ENCODE measurements at regions not wholly inside any gene's neighbourhood (a gene's known extent, or its start where the extent isn't known, plus 50 kb on each side); places are given as distances from the start of the nearest gene placed in this dataset.

- Histone ChIP-seq H2BK5ac (ENCODE audit: low read depth, low read length) (no peak overlapping the region), H3K4me3 (ENCODE audit: extremely low read depth in 1 of 4, insufficient read depth in 2 of 4, low read depth in 3 of 4, low read length in 4 of 4) (no peak overlapping the region), H3K27ac (ENCODE audit: low read depth, low read length) (no peak overlapping the region), H3K27me3 (replicated peaks in 1 of 4; ENCODE audit: control insufficient read depth in 3 of 4, extremely low read depth in 1 of 4, insufficient read depth in 3 of 4, low read length in 3 of 4) (no peaks in the 10 kb centered on the region), H3K4me2 (ENCODE audit: insufficient read depth in 1 of 2, low read depth in 2 of 2, low read length in 2 of 2) (no peak overlapping the region), H3K23ac (ENCODE audit: insufficient read length) (no peak overlapping the region), H4K8ac (ENCODE audit: extremely low read depth, insufficient read depth, low read length) (no peak overlapping the region), H2AK5ac (ENCODE audit: low read depth, low read length) (no peak overlapping the region), H3K9ac (replicated peaks in 1 of 4; ENCODE audit: extremely low read depth in 1 of 4, low read depth in 3 of 4, low read length in 3 of 4) (no peak overlapping the region), H4K91ac (replicated peaks; ENCODE audit: insufficient read length, low read length) (no peak overlapping the region), H3K4me1 (replicated peaks in 1 of 4; ENCODE audit: control insufficient read depth in 3 of 4, insufficient read depth in 4 of 4, low read length in 3 of 4) (peaks cover 0 to 7% (median 0%) of the 10 kb centered on the region in 4 experiments; a peak in 2 of 7 replicates), H2BK120ac (replicated peaks; ENCODE audit: low read depth, low read length) (no peak overlapping the region), H3K36me3 (ENCODE audit: control insufficient read depth in 2 of 4, insufficient read depth in 4 of 4, low read length in 3 of 4) (no peaks in the 10 kb centered on the region), H3K18ac (ENCODE audit: extremely low read depth, low read length) (no peak overlapping the region), H3K9me3 (ENCODE audit: insufficient read depth in 2 of 2, low read depth in 1 of 2, low read length in 1 of 2) (no peaks in the 10 kb centered on the region), H2BK12ac (ENCODE audit: low read depth, low read length) (no peak overlapping the region), H2AFZ (ENCODE audit: low read length) (no peak overlapping the region), H3K79me2 (ENCODE audit: control insufficient read depth in 1 of 2, insufficient read depth in 2 of 2, low read length in 2 of 2) (no peaks in the 10 kb centered on the region), H2BK20ac (ENCODE audit: low read length) (no peak overlapping the region), H3K23me2 (ENCODE audit: low read depth, low read length) (no peaks in the 10 kb centered on the region), H4K20me1 (replicated peaks in 1 of 2; ENCODE audit: control insufficient read depth in 1 of 2, insufficient read depth in 2 of 2, low read length in 2 of 2) (no peaks in the 10 kb centered on the region), H3K79me1 (ENCODE audit: low read depth, low read length) (no peaks in the 10 kb centered on the region), H3K56ac (replicated peaks; ENCODE audit: insufficient read length, low read depth, low read length) (no peak overlapping the region), H3K4ac (replicated peaks; ENCODE audit: insufficient read length, low read depth, low read length) (no peak overlapping the region), H4K5ac (ENCODE audit: insufficient read length, low read depth, low read length) (no peak overlapping the region), H3K14ac (ENCODE audit: insufficient read length) (no peak overlapping the region), H2BK15ac (ENCODE audit: low read length) (no peak overlapping the region)
- DNase-seq (ENCODE audit: low read depth in 1 of 2, low spot score in 2 of 2) (no peak), FAIRE-seq (no peak)
- no peak for TF ChIP-seq KDM1A (IDR thresholded peaks at IDR 0.05; ENCODE audit: borderline replicate concordance, low read length)
- no peak for TF ChIP-seq CBX8 (IDR thresholded peaks at IDR 0.05; ENCODE audit: borderline replicate concordance, low read depth, low read length)
- no peak for TF ChIP-seq SIN3A (conservative IDR thresholded peaks at IDR 0.05 in 1 of 2, IDR thresholded peaks at IDR 0.05 in 1 of 2; ENCODE audit: low read depth in 1 of 2, low read length in 2 of 2)
- TF ChIP-seq PHF8 (conservative IDR thresholded peaks at IDR 0.05; ENCODE audit: low read depth, low read length) = no peak
- no peak for TF ChIP-seq ZNF274 (IDR thresholded peaks at IDR 0.05; ENCODE audit: borderline replicate concordance, extremely low read depth, low read length)
- TF ChIP-seq MAFK (IDR thresholded peaks at IDR 0.05; ENCODE audit: low read depth, low read length) = no peak
- no peak for TF ChIP-seq YY1 (IDR thresholded peaks at IDR 0.05; ENCODE audit: low read depth, low read length)
- no peak for TF ChIP-seq E2F6 (IDR thresholded peaks at IDR 0.05)
- no peak for TF ChIP-seq POLR2AphosphoS5 (IDR thresholded peaks at IDR 0.05; ENCODE audit: low read depth, low read length)
- TF ChIP-seq CEBPB (IDR thresholded peaks at IDR 0.05; ENCODE audit: low read depth, low read length) = no peak
- POLR2A ChIA-PET (ENCODE audit: partially characterized antibody) = no interaction called here
- 80% methylated on average over 1 of the region's 1 CpG; no CpG with 5 or more reads in 1 of the 2 experiments for WGBS, 2 experiments (ENCODE audit: extremely low coverage in 1 of 2, insufficient coverage in 1 of 2, insufficient read length in 1 of 2, insufficient replicate concordance in 2 of 2, low coverage in 1 of 2, low lambda C conversion rate in 2 of 2, missing lambda C conversion rate in 1 of 2)
- CTCF ChIA-PET (ENCODE audit: partially characterized antibody) = interaction anchor here (0.6 to 2.1 kb wide), 3 partner anchors 10 to 739 kb away, joined by 3 to 6 read pairs (median 3); no protein-coding TSS in a partner anchor
These were observed 355.2 kb downstream of the BMP4 start for GRCh38 chr14:53601409-53601808.

Data from H1 (cell line).